SJCRH30 (cell line): ENCODE measurements at regions not wholly inside any gene's neighbourhood (a gene's known extent, or its start where the extent isn't known, plus 50 kb on each side); places are given as distances from the start of the nearest gene placed in this dataset.

ENCODE experiments used
- DNase-seq, 2 experiments: peaks; one replicate each; pipeline ENCODE4 v3.0.0-alpha.2; 2015 to 2020
- H3K27ac ChIP-seq: fragments of 250-450 bp; sonication (Bioruptor Pico); 2 replicates; pipeline ENCODE4 v1.5.1; 2020; ENCODE audit warnings: mild to moderate bottlenecking, moderate library complexity
- H3K27me3 ChIP-seq: fragments of 250-450 bp; sonication (Bioruptor Pico); 2 replicates; pipeline ENCODE4 v1.5.1; 2020; ENCODE audit warnings: mild to moderate bottlenecking, moderate library complexity
- H3K36me3 ChIP-seq: fragments of 250-450 bp; sonication (Bioruptor Pico); 2 replicates; pipeline ENCODE4 v1.5.1; 2020; ENCODE audit warnings: mild to moderate bottlenecking, moderate library complexity
- H3K4me1 ChIP-seq: fragments of 250-450 bp; sonication (Bioruptor Pico); 2 replicates; pipeline ENCODE4 v1.5.1; 2020; ENCODE audit warnings: mild to moderate bottlenecking, moderate library complexity
- H3K4me3 ChIP-seq: fragments of 250-450 bp; sonication (Bioruptor Pico); 2 replicates; pipeline ENCODE4 v1.5.1; 2020; ENCODE audit warnings: mild to moderate bottlenecking, moderate library complexity
- H3K9me3 ChIP-seq: fragments of 250-450 bp; sonication (Bioruptor Pico); replicated peaks from 2 replicates; pipeline ENCODE4 v1.5.1; 2020; ENCODE audit warnings: mild to moderate bottlenecking, moderate library complexity

DNA sequence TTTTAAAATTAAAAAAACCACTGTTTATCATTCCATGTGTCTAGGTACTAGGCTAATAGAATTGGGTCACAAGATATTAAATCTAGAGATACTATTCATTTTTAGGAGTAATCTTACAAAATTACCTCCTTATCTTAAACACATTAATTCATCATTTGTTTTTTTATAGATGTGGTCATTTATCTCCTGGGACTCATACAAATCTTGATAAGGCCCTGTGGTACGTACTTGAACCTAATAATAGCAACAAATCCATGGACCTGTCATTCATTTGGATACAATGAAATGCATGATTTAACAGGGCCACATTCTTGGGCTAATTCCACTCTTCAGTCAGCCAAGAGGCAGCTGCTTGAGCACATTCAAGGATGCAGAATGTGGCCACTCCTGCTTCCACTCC, 66.4 kb upstream of the MARCHF11 start:
- Histone ChIP-seq H3K4me3 (no peak overlapping the region), H3K27ac (no peak overlapping the region), H3K27me3 (no peaks in the 10 kb centered on the region), H3K9me3 (no peaks in the 10 kb centered on the region), H3K4me1 (no peaks in the 10 kb centered on the region), H3K36me3 (no peaks in the 10 kb centered on the region)
- DNase-seq: no peak

DNA sequence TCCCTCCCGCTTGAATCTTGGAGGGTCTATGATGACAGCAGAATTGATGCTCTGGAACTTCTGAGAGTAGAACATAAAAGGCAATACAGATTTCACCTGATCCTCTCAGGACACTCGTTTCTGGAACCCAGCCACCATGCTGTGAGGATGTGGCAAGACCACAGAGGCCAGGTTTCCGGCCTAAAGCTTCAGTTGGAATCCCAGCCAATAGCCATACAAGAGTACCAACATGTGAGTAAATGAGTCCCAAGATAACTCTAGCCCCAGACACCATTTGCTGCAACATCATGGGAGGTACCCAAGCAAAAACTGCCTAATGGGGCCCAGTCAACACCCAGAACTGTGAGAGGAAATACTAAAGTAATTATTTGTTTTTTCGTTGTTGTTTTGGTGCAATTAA, 65.7 kb upstream of the MARCHF11 start:
- Histone ChIP-seq H3K4me3 (no peak overlapping the region), H3K27ac (no peak overlapping the region), H3K9me3 (no peaks in the 10 kb centered on the region), H3K27me3 (no peaks in the 10 kb centered on the region), H3K36me3 (no peaks in the 10 kb centered on the region), H3K4me1 (no peaks in the 10 kb centered on the region)
- no peak for DNase-seq

DNA sequence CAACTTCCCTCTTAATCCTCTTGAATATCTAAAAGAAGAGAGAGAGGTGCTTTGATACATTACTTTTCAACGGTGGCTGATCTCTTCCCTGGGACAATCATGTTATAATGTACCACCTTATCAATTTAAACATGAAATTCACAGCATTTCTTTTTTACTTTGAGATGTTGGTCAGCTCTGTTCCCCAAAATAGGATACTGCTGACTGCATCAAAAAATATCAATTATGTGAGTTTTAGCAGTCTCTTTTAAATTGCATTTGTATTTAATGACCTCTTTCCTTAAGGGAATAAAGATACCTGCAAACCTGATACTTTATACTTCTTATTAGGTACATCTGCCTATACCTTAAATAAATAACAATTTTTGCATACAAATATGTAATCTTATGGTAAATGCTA, 58.4 kb upstream of the MARCHF11 start:
- no peak overlapping the region for H3K4me3 ChIP-seq
- no peaks in the 10 kb centered on the region for H3K4me1 ChIP-seq
- DNase-seq: no peak
- no peaks in the 10 kb centered on the region for H3K9me3 ChIP-seq
- H3K27me3 ChIP-seq: no peaks in the 10 kb centered on the region
- H3K36me3 ChIP-seq: no peaks in the 10 kb centered on the region
- H3K27ac ChIP-seq: no peak overlapping the region

DNA sequence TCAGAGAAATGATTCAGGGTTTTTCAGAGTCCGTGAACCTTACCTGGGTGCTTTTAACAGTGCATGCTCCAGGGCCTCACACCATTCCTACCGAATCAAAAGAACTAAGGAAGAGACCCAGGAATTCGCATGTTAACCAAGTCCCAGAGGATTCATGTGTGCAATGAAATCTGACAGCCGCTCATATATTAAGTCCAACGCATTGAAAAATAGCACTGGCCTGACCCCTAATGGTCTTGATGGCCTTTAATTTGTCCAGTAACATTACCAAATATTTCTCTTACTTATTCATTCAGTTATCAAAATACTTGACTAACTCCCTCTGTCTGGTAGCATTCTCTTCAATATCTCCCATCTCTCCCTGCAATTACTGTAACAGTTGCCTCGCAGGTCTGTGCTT, 55.0 kb upstream of the MARCHF11 start:
- H3K36me3 ChIP-seq: no peaks in the 10 kb centered on the region
- no peak overlapping the region for H3K27ac ChIP-seq
- H3K4me1 ChIP-seq: no peaks in the 10 kb centered on the region
- H3K27me3 ChIP-seq: no peaks in the 10 kb centered on the region
- no peak for DNase-seq
- no peak overlapping the region for H3K4me3 ChIP-seq
- H3K9me3 ChIP-seq: no peaks in the 10 kb centered on the region

DNA sequence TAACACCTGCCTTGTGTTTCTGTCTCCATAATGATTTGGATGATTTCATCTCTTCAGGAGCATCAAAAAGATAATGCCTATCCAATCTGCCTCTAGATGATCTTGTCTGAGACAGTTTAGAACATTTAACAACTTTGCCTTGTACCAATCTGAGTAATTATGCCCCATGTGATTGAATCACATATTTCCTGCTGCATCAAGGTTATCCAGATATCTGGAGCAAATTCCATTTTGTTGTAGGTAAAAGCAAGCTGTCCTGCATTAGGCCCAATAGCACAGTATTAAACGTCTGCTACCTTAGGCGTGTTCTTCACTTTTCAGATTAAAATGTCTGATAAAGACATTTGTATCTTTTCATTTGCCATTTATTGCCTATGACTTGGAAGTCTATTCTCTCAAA, 54.1 kb upstream of the MARCHF11 start:
- no peaks in the 10 kb centered on the region for H3K27me3 ChIP-seq
- H3K27ac ChIP-seq: no peak overlapping the region
- no peak for DNase-seq
- H3K4me1 ChIP-seq: no peaks in the 10 kb centered on the region
- H3K36me3 ChIP-seq: no peaks in the 10 kb centered on the region
- H3K4me3 ChIP-seq: no peak overlapping the region
- H3K9me3 ChIP-seq: no peaks in the 10 kb centered on the region

DNA sequence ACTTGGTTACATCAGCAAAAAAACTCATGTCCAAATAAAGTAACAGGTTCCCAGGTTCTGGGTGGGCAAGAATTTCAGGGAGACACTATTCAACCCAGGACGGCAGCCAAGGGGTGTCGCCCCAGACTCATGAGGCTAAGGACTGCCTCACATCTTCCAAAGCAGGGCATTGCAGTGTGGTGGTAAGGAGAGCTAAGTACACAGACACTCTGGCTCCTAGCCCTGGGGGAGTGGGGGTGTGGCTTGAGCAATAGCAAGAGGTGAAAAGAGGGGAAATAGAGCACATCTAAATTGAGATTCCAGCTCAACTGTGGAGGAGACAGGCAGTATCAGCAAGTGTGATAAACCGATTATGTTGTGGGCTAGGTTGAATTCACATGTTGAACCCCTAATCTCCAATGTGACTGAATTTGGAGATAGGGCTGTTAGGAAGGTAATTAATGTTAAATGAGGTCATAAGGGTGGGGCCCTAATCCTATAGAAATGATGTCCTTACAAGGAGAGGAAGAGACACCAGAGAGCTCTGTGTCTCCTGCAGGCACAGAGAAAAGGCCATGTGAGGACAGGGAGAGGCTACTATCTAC, 49.9 kb upstream of the MARCHF11 start:
- no peak overlapping the region for H3K27ac ChIP-seq
- DNase-seq: no peak
- H3K36me3 ChIP-seq: no peaks in the 10 kb centered on the region
- no peaks in the 10 kb centered on the region for H3K9me3 ChIP-seq
- no peak overlapping the region for H3K4me3 ChIP-seq
- H3K27me3 ChIP-seq: no peaks in the 10 kb centered on the region
- no peaks in the 10 kb centered on the region for H3K4me1 ChIP-seq
